ENCODE measurements at regions not wholly inside any gene's neighbourhood (a gene's known extent, or its start where the extent isn't known, plus 50 kb on each side); places are given as distances from the start of the nearest gene placed in this dataset.

DNA sequence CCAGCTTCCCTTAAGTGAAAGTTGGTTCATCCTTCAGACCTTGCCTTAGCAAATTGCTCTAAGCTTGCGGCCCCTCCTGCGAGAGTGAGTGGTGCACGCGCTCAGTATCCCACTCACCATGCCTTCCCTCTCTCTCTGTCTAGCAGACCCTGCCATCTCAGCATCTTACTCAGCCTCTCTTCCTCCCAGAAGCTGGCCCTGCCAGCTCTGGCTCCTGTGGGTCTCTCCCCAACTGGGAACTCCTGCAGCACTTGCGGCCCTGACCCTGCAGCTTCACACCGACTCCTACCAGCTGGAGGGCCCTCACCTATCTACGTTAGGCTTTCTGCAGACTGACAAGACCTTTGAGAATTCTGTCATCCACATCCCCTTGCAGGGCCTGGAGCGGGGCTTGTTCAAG is 286.1 kb upstream of the TLE3 start:
- POLR2A ChIA-PET (ENCODE audit: partially characterized antibody) = no interaction called here
- Histone ChIP-seq H3K4ac (replicated peaks; ENCODE audit: insufficient read length, low read depth, low read length) (no peak overlapping the region), H4K91ac (replicated peaks; ENCODE audit: insufficient read length, low read length) (no peak overlapping the region), H2BK20ac (ENCODE audit: low read length) (no peak overlapping the region), H3K27me3 (replicated peaks in 1 of 4; ENCODE audit: control insufficient read depth in 3 of 4, extremely low read depth in 1 of 4, insufficient read depth in 3 of 4, low read length in 3 of 4) (no peaks in the 10 kb centered on the region), H3K36me3 (ENCODE audit: control insufficient read depth in 2 of 4, insufficient read depth in 4 of 4, low read length in 3 of 4) (no peaks in the 10 kb centered on the region), H3K79me2 (ENCODE audit: control insufficient read depth in 1 of 2, insufficient read depth in 2 of 2, low read length in 2 of 2) (no peaks in the 10 kb centered on the region; a peak in 1 of 4 replicates), H3K18ac (ENCODE audit: extremely low read depth, low read length) (no peak overlapping the region), H3K4me2 (ENCODE audit: insufficient read depth in 1 of 2, low read depth in 2 of 2, low read length in 2 of 2) (no peak overlapping the region), H3K27ac (ENCODE audit: low read depth, low read length) (no peak overlapping the region), H3K23me2 (ENCODE audit: low read depth, low read length) (no peaks in the 10 kb centered on the region; the same call in 1 of the 2 replicates), H4K20me1 (replicated peaks in 1 of 2; ENCODE audit: control insufficient read depth in 1 of 2, insufficient read depth in 2 of 2, low read length in 2 of 2) (no peaks in the 10 kb centered on the region), H3K79me1 (ENCODE audit: low read depth, low read length) (no peaks in the 10 kb centered on the region), H4K8ac (ENCODE audit: extremely low read depth, insufficient read depth, low read length) (no peak overlapping the region), H3K4me3 (ENCODE audit: extremely low read depth in 1 of 4, insufficient read depth in 2 of 4, low read depth in 3 of 4, low read length in 4 of 4) (no peak overlapping the region), H3K9me3 (ENCODE audit: insufficient read depth in 2 of 2, low read depth in 1 of 2, low read length in 1 of 2) (peaks cover 2 to 5% of the 10 kb centered on the region in 2 experiments; a peak in 3 of 4 replicates), H2BK12ac (ENCODE audit: low read depth, low read length) (no peak overlapping the region), H4K5ac (ENCODE audit: insufficient read length, low read depth, low read length) (no peak overlapping the region), H2BK5ac (ENCODE audit: low read depth, low read length) (no peak overlapping the region), H3K4me1 (replicated peaks in 1 of 4; ENCODE audit: control insufficient read depth in 3 of 4, insufficient read depth in 4 of 4, low read length in 3 of 4) (peaks cover 0 to 7% (median 3%) of the 10 kb centered on the region in 4 experiments; a peak in 5 of 7 replicates), H3K56ac (replicated peaks; ENCODE audit: insufficient read length, low read depth, low read length) (no peak overlapping the region), H2AK5ac (ENCODE audit: low read depth, low read length) (no peak overlapping the region), H2BK120ac (replicated peaks; ENCODE audit: low read depth, low read length) (no peak overlapping the region), H3K9ac (replicated peaks in 1 of 4; ENCODE audit: extremely low read depth in 1 of 4, low read depth in 3 of 4, low read length in 3 of 4) (no peak overlapping the region), H3K23ac (ENCODE audit: insufficient read length) (no peak overlapping the region), H3K14ac (ENCODE audit: insufficient read length) (no peak overlapping the region), H2BK15ac (ENCODE audit: low read length) (no peak overlapping the region), H2AFZ (ENCODE audit: low read length) (no peak overlapping the region)
- WGBS, 2 experiments (ENCODE audit: extremely low coverage in 1 of 2, insufficient coverage in 1 of 2, insufficient read length in 1 of 2, insufficient replicate concordance in 2 of 2, low coverage in 1 of 2, low lambda C conversion rate in 2 of 2, missing lambda C conversion rate in 1 of 2) = 90% methylated on average over 8 of the region's 8 CpGs; no CpG with 5 or more reads in 1 of the 2 experiments
- CTCF ChIA-PET (ENCODE audit: partially characterized antibody) = interaction anchor here (1.1 to 2.7 kb wide), 3 partner anchors 20 to 104 kb away, joined by 3 to 9 read pairs (median 5); no protein-coding TSS in a partner anchor
- no peak for DNase-seq (ENCODE audit: low read depth in 1 of 2, low spot score in 2 of 2)
- no peak for FAIRE-seq
- TF ChIP-seq TAF7 (optimal IDR thresholded peaks at IDR 0.05; ENCODE audit: borderline replicate concordance, low read depth, low read length) (no peak), SIRT6 (IDR thresholded peaks at IDR 0.05; ENCODE audit: low read length) (no peak), ATF2 (IDR thresholded peaks at IDR 0.05; ENCODE audit: low read length) (no peak), CTCF (IDR thresholded peaks at IDR 0.05; ENCODE audit: control extremely low read depth in 1 of 3, insufficient read depth in 1 of 3, low read depth in 1 of 3, low read length in 3 of 3) (no peak), SIN3A (conservative IDR thresholded peaks at IDR 0.05 in 1 of 2, IDR thresholded peaks at IDR 0.05 in 1 of 2; ENCODE audit: low read depth in 1 of 2, low read length in 2 of 2) (no peak), POU5F1 (IDR thresholded peaks at IDR 0.05; ENCODE audit: low read depth, low read length) (no peak), ATF3 (IDR thresholded peaks at IDR 0.05; ENCODE audit: insufficient read depth, low read depth, low read length) (no peak), RNF2 (IDR thresholded peaks at IDR 0.05; ENCODE audit: borderline replicate concordance, low read depth, low read length, missing control alignments, poor library complexity, severe bottlenecking) (no peak), CREB1 (IDR thresholded peaks at IDR 0.05) (no peak)

Data from H1 (cell line).